Fibroblast of skin of left biceps (primary cell): ENCODE measurements at regions not wholly inside any gene's neighbourhood (a gene's known extent, or its start where the extent isn't known, plus 50 kb on each side); places are given as distances from the start of the nearest gene placed in this dataset.
"Not testable (repeated sequence)": the region's sequence is repeated elsewhere in the genome, so short reads cannot be mapped to it uniquely, and the experiment has no call there.

Experiments
- DNase-seq, 2 experiments: peaks; one replicate each; pipeline ENCODE4 v3.0.0-alpha.2; 2013; ENCODE audit warnings: low read depth in 2 of 2

DNA sequence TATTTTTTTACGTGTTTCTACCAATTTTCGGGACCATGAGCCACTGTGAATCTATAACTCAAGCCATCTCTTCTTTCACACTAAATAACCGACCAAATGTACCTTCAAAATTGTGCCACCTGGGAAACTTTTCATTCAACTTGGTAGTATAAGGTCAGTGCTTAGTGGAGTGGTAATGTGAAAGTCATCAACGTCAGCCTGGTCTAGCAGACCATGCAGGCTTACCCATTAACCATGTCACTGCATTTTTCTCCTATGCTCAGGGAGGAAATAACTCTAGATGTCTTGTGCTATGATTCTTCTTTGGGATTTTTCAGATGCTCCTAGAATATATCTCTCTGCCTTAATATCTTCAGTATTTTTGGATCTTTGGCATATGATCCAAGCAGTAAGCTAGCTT, 1075.4 kb upstream of the POT1 start:
- no peak for DNase-seq

DNA sequence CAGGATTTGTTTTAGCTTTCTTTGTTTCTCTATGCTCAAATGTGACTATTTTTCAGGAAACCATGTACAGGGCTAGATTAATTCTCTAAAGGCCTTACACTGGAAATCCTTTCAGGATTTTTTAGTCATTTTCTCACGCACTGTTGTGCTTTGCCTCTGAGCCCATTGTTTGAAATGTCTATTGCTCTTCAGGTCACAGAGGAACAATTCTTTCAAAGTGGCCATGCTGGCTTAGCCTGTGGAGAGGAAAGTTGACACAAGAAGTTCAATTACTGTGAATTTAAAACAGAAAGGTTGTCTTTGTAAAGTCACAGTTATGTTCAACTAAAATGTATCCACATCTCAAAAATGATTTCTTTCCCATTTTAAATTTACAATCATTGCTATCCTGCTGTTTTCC, 1071.7 kb upstream of the POT1 start:
- DNase-seq: no peak

DNA sequence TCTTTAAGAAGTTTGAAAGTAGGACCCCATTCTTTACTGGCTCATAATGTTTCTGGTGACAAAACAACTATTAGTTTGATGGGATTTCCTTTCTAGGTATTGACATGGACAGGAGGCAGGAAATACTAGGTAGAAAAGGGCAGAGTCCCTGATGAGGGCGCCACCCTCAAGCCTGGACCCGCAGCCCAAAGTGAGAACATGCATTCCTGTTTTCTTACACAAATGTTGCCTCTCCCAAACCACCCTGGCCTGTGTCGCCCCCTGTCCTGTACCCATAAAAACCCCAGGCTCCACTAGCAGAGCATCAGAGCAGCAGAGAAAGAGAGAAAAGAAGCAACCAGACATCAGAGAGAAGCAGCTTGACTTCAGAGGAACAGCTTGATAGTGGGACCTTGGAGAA, 1055.2 kb upstream of the POT1 start:
- no peak for DNase-seq

DNA sequence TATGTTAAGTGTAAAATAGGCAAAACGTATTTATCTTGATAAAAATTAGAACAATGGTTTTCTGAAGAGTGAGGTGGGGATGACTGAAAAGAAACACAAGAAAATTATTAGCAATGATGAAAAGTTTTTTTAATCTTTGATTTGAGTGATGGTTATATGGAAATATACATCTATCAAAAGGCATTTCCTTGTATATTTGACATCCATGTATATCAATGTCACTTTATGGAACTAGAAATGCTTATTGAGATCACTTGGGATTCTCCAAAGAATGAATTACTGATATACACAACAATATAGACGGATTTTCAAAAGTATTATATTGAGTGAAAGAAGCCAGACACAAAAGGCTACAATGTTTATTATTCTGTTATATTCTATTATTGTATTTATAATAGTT, 1042.0 kb upstream of the POT1 start:
- no peak for DNase-seq

DNA sequence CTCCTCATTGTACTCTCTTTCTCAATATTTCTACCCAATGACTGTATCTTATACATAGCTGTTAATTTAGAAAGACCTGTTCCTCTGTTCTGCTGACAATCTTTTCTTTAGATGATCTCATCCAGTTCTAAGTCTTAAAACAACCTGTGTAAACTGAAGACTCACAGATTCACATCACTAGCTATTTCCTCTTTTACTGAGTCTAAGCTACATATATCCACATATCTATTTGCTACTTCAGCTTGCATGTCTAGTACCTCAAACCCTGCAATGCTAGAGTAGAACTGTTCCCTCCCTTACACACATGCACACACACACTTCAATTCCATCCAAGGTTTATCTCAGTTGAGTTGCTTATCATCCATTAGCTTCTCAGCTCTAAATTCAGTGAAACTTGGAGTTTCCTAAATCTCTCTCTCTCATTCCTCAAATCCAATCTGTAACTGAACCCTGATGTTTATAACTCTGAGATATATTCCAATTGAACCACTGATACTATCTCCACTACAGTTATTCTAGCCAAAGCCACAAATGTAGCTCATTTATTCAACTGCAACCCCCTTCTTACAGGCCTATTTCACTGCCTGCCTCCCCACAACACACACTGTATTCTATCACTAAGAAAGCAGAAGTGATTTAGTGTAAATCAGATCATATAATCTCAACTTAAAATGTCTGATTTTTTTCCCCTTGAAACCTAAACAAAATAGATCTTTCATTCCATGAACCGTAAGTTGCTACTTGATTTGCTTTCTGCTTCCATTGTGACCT, 1036.8 kb upstream of the POT1 start:
- no peak for DNase-seq

DNA sequence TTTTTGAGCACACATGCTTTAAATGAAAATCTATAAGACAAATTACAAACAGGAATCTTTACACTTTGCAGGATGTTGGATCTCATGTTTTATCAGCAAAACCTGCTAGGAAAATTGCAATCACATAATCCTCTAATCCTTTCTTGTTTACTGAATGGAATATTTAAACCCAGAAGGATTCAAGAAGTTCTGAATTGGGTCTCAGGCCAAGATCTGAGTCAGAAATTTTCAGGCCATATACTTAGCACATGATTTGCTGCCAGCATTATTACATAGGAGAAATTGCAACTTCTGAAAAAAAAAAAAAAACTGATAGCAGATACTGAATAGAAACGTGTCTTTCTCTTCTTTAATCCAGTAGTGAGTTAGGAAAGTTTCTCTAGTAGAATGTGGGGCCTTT, 1005.3 kb upstream of the POT1 start:
- no peak for DNase-seq

DNA sequence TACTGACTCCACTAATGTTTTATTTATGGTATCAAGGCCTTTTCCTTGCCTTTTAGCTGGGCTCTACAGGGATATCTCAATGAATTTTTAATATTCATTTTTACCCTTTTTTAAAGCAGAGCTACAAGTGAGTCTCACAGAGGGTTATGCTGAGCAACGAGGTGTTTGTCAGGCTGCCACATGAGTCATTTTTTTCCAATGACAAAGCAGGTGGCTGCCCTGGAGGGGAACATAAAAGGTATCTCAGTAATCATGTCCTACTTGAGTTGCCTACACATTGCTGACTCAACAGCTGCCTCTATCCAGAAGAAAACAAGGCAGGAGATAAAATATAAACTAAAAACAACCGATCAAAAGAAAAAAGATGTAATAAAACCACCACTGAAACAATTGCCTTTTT, 1004.9 kb upstream of the POT1 start:
- DNase-seq: no peak

DNA sequence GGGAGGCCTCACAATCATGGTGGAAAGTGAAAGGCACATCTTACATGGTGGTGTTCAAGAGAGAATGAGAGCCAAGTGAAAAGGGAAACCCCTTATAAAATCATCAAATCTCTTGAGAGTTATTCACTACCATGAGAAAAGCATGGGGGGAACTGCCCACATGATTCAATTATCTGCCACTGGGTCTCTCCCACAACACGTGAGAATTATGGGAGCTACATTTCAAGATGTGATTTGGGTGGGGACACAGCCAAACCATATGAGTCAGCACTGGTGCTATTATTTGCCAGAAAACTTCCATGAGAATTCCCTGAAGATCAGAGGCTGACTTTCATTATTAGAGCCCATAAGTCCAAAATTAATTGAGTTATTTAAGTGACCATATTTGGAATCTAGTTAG, 1001.2 kb upstream of the POT1 start:
- DNase-seq: no peak

DNA sequence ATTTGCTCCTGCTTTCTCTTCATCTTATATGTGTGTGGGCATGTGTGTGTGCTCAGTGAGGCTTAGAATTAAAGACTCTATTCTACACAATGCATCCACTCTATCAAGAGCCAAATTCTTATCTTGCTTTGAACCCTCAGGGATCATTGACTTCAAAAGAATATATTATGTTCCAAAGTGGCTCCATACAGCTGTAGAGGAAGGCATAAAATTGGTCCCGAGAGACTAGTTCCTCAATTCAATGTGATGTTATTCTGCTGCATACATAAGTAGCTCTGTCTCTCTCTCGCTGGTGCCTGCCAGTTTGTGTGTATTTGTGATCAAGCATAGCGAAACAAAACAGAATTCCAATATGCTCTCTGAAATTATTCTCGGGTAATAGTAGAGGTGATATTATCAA, 997.9 kb upstream of the POT1 start:
- no peak for DNase-seq

DNA sequence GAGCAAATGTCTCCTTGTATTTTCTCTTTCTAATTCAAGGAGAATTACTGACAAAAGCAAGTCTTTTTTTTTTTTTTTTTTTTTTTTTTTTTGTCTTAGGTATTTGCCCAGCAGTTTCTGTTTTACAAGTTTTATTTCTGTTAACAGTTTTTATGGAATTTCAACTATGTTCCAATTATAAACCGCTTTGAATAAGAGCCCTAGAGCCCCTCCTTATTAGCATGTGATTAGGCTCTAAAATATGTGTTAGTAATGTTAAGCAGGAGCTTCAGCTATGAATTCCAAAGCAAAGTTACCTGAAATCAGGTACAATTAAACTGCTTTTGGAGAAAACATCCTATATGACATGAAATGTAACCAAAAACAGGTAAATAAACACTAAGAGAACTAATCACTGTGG, 997.0 kb upstream of the POT1 start:
- no peak for DNase-seq

DNA sequence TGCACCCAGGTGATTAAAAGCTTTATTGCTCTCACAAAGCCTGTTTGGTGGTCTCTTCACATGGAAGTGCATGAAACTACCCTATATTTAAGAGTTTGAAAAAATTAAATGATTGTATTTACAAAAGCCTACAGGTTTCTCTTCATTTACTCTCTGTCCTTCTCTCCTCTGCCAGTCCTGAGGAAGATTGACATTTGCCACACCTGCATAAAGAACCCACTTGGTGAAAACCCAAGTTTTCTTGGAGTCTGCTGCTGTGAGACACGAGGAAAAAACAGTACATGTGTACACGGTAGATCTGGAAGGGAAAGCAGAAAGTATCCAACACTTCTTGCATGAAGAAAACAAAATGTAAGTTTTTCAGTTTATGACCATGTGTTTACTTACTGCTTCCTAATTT, 994.4 kb upstream of the POT1 start:
- DNase-seq: no peak

DNA sequence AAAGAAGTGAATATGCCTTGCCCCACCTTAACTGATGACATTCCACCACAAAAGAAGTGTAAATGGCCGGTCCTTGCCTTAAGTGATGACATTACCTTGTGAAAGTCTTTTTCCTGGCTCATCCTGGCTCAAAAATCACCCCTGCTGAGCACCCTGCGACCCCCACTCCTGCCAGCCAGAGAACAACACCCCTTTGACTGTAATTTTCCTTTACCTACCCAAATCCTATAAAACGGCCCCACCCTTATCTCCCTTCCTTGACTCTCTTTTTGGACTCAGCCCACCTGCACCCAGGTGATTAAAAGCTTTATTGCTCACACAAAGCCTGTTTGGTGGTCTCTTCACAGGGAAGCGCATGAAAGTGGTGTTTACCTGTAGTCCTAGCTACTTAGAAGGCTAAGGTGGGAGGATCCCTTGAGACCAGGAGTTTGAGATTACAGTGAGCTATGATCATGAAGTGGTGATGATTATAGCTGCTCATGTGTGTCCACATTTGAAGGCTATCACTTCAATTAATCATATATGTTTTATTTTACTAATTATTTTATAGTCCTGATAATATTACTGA, 985.8 kb upstream of the POT1 start:
- DNase-seq: not testable (repeated sequence)

DNA sequence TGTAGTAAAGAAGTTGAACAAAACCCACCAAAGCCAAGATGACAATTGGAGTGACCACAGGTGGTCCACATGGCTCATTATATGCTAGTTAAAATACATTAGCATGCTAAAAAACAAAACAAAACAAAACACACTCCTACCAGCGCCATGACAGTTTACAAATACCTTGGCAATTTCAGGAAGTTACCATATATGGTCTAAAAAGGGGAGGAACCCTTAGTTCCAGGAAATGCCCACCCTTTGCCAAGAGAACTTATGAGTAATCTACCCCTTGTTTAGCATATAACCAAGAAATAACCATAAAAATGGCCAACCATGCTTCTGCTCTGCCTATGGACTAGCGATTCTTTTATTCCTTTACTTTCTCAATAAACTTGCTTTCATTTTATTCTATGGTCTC, 979.1 kb upstream of the POT1 start:
- DNase-seq: no peak

DNA sequence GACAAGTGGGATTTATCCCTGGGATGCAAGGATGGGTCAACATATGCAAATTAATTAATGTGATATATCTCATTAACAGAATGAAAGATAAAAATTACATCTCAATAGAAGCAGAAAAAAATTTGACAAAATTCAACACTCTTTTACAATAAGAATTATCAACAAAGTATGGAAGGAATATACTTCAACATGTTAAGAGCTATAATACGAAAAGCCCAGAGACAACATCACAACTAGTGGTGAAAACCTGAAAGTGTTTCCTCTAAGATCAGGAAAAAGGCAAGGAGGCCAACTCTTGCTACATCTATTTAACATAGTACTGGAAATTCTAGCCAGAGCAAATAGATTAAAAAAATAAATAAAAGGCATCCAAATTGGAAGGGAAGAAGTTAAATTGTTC, 970.0 kb upstream of the POT1 start:
- no peak for DNase-seq

DNA sequence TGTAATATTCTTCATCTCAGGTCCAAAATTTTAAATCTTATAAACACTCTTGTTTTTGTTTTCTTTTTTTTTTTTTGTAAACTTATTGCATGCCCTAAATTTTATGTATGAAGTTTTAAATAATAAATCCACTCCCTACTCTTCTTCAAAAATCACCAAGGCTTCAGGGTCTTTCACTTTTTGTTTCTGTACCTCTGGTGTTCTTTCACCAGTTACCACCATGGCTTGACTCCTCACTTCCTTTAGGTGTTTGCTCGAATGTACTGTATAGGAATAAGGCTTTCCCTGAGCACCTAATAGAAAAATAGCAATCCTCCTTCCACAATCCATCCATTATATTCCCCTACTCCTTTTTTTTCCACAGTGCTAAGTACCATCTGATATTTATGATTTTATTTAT, 962.8 kb upstream of the POT1 start:
- DNase-seq: no peak

DNA sequence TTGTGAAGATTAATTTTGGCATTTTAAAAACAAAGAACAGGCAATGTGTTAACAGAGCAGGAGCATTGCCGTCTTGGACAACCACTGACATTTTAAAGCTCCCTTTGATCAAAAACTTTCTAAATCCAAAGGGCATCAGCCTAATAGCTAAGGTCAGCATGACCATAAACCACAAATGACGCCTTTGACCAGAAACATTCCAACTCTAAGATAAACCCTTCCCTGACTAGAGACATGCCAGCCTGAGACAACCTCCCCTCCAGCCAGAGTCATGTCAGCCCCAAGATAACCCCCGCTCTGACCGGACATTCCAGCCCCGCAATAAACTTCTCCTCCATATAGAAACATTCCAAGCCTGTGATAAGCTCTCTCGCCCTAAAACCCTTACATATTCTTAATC, 949.4 kb upstream of the POT1 start:
- DNase-seq: no peak

DNA sequence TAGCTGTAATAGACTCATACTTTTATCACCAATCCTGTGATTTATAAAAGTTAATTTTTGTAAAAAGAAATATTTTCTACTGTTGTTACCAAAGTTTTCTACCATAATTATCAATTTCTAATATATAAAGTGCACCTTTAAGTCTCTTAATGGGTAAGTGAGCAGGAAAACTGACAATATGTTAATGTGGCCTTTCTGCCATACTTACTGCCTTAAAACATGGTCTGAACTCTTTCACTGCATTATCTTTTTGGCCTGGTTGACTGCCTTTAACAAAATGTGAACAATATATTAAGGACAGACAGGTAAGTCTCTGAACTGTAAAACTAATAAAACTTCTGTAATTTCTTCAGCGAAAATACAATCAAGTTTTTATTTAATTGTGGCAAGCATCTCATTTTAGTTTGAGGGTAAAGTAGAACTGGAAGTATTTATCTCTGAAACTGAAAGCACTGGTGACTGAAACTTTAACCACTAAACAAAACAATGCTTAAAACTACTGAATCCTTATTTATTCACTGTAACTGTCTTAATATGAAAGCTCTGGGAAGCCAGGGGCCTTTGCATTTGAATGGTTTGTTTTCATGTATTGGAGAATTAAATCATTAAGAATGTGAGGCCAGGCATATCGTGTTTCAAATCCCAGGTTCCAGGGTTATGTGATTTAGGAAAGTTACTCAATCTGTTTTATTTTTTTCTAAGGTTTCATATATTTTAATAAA, 948.8 kb upstream of the POT1 start:
- DNase-seq: no peak

DNA sequence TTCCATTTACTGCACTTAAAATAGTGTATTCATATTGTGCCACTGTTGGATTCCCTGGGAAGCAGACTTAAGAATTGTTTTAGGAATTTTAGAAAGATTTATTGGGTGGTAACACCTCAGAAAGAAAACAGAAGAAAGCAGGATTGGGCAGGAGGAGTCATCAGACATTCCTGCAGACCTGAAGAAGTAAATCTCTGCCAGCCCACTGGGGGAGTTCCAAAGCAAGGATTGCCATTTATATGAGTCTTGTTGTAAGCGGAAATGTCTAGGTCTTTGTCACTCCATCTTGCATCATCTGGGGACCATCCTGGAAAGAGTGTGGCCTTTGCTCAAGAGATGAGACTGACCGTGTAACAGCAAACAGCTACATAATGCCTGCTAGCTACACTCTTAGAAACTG, 947.6 kb upstream of the POT1 start:
- DNase-seq: no peak

DNA sequence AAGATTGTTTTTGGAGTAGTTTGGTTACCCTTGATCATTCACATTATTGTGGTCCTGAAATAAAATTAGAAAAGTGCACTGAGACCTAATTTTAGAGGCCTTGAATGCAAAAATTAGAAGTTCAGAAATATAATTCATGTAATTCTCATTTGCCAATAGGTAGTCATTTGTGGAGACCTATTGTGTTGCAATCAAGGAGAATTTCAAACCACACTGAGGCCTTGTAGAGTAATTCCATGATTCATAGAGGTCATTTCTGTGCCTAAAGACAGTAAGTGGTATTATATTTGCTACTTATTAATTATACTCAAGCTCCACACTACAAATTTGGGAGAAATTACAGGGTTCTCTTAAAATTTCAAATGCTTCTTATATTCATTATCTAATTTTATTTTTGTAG, 946.8 kb upstream of the POT1 start:
- DNase-seq: no peak

DNA sequence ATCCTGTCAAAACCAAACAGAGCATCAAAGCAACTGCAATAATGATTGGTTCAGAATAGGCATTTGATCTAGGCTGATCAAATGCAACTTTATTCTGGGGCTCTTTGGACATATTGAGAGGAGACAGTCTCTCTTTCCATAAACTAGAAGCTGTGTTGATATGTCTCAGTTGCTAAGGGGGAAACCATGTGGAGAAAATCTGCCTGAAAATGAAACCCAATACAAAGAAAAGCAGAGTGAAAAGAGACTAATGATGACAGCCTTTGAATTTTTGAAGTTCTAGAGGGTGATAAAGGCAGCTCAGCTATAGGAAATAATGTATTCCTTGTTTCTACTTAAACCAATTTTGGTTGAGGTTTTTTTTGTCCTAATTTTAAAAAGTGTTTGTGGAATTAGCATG, 941.8 kb upstream of the POT1 start:
- DNase-seq: no peak

DNA sequence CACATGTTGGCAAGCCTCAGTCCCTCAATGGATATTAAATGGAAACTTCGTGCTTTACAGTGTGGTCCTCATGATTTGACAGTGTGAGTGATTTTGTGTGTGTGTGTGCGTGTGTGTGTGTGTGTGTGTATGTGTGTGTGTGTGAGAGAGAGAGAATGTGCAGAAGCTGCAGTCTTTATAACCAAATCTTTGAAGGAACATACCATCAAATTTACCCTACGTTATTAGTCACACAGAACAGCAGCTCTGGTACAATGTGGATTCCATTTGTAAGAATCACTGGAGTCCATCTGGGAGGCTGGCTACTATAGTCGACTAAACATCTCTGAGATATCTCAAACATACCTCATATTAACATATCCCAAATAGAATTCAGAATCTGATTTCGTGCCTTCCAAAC, 928.0 kb upstream of the POT1 start:
- DNase-seq: peak in 1 of 2 experiments; percentile 10

DNA sequence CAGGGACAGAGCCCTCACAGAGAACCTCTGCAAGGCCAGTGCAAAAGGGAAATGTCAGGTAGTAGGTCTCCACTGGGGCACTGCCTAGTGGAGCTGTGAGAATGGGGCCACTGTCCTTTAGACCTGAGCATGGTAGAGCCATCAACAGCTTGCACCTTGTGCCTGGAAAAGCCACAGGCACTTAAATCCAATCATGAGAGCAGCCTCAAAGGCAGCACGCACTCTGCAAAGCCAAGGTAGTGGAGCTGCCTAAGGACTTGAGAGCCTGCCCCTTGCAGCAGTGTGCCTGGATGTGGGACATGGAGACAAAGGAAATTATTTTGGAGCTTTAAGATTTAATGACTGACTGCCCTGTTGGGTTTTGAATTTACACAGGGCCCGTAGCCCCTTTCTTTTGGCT, 918.5 kb upstream of the POT1 start:
- DNase-seq: no peak

DNA sequence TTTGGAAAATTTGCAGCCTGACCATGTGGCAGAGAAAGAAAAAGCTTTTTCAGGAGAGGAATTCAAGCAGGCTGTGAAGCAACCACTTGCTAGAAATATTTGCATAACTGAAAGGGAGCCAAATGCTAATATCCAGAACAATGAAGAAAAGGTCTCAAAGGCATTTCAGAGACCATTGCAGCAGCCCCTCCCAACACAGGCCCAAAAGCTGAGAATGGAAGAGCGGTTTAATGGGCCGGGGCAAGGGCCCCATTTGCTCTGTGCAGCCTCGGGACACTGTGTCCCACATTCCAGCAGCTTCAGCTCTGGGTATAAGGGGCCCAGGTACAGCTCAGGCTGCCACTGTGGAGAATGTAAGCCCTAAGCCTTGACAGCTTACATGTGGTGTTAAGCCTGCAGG, 918.1 kb upstream of the POT1 start:
- DNase-seq: no peak
